Activated CD4-positive, CD25-positive, alpha-beta regulatory T cell treated with anti-CD3 and anti-CD28 coated beads, Interleukin-2, amount 50 U/mL, for 24 hours (primary cell): ENCODE measurements at regions not wholly inside any gene's neighbourhood (a gene's known extent, or its start where the extent isn't known, plus 50 kb on each side); places are given as distances from the start of the nearest gene placed in this dataset.

Experiments used
- ATAC-seq, 2 donors: fragments of 150-1000 bp; cut with Tn5 transposase; one replicate each; pipeline ENCODE4 v1.10.0; 2021; ENCODE audit warnings: mild to moderate bottlenecking in 1 of 2, moderate library complexity in 1 of 2

DNA sequence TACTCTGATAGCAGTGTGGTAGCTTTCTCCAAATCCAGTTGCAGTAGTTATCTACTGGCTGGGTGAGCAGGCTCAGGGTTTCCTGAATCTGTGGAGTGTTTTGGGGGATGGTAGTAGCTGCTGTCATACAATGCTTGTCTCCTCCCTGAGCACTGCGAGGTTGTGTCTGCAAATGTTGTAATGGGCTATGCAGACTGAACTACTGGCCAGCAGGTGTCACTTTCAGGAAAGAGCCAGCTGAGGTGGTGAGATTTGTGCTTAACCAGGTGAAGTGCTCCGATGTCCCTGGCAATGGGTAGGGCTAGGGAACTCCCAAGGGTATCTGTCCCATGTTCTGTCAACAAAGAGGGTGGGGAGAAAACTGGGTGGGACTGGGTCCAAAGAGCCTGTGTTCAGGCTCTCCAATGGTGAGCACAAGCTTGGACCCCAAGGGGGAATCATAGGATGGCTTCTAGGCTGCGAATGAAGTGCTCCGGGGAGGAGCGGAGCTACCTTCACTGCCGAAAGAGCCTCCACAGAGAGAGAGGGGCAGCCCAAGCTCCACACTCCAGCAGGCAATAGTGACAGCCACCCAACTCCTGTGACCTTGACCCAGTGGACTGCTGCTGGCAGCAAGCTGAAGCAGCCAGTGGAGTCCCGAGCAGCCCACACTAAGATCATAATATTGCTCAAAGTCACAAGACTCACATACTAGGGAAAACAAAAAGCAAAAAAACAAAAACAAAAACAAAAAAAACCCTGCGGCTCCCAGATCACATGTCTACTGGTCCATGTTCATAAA, 1324.0 kb upstream of the USP15 start:
- ATAC-seq = no peak

DNA sequence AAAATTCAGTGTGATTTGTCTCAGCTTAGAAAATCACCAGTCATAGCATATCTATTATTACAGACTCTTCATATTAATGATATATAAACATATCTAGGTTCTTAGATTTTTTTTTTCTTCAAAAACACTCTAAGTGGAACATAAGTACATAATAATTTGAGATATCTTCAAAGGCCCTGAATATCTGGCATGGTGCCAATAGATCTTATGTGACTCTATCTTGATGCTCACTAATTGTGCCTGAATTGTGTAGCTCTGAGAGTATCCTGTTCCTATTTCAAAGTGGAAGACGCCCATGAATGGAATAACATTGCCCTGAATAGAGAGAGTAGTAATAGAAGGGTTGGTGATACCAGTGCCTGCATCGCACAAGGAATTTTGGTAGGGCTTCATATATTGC, 1312.7 kb upstream of the USP15 start:
- ATAC-seq = no peak

DNA sequence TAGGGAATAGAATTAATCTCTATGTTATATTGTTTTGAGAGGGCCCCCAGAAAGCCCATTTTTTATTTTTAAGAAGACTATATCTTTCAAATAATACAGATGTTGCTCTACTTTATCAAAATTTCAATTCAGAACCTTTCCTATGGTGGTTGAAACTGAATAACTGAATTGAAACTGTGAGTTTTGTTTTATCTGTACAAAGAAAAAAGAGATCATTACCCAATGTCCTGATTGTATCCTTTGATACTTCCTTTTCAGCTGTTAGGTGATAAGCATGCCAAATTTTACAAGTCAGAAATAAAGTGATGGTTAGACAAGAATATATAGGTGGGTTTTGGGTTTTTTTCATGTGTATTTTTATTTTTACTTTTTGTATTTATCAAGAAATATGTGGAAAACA, 1293.1 kb upstream of the USP15 start:
- no peak for ATAC-seq

DNA sequence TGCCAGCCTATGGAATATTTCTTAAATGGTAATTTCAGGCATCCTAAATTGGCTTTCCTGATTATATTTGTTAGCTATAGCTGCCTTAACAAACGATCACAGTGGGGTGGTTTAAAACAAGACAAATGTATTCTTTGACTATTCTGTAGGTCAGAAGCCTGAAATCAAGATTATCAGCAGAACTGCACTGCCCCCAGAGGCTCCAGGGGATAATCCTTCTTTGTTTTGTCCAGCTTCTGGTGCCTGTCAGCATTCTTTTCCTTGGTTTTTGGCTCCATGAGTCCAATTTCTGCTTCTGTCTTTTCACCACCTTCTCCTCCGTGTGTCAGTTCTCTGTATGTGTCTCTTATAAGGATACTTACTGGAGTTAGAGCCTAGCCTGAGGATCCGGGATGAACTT, 1282.2 kb upstream of the USP15 start:
- no peak for ATAC-seq

DNA sequence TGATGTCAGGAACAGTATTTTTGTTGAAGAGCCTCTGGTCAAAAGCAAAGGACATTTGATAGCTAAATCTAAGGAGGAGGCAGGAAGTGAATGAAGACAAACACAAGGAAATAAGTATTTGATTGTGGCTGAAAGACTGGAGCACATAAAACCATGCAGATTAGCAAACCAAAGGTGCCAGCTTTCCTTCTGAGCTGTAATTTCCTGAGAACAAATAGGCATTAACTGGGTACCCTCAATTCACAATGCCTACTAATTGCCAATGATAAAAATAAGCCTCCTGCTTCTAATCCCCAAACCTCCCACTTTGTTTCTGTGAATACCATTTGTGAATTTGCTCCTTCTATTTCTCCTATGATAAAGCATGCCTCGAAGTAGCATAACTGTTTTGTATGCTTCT, 1279.6 kb upstream of the USP15 start:
- ATAC-seq = no peak

DNA sequence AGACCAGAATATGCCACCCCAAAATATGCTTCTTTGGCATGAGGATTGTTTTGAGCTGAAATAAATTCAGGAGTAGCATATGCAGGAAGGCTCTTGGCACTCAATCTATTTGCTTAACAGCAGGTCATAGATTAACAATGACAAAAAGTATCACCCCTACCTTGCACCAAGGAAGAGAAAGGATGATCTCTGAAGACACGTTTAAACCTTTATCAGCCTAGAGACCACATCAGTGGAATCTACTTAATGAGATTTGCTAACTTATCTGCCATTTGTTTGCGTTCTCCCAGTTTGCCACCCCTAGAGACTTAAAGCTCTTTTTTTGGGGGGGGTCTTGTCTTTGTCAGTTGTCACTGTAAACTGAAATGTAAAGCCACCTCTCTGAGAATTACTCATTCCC, 1278.7 kb upstream of the USP15 start:
- ATAC-seq = no peak

DNA sequence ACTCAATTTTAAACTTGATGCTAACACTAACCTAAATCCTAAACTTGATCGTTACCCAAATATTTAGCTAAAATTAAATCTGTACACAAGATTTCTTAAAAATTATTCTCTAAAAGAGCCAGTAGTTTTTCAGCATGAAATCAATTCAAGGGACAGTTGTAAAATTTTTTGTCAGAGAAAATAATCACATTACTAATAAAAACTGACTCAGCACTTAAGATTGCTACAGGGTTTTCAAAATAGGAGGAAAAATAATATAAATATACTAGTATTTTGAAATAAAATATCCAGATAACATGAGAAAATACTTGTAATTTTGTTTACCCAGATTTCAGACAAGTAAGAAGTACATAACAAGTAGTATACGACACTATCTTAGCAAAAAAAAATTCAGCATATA, 1268.1 kb upstream of the USP15 start:
- ATAC-seq = no peak

DNA sequence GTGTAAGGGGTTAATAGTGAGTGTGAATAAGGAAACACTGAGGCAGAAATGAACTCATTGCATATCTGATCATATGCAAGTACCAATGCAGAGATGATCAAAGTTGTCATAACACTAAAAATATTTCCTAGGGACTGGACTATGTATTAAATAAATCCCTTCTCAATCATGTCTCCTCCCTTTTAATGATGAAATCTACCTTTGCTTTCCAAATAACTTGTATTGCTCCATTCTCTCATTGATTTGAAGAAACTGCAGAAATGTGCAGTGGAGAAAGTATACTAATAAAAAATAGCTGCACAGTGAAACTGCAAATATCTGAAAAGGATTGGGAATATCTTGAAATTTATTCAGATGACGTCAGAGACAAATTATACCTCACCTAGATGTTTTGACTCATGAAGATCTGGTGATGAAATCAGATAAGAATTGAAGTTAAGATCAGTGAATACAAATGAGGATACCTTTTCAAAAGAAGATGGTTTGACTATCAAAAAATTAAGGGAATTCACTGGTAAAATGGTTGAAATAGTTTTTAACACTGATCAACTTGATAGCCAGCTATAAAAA, 1264.9 kb upstream of the USP15 start:
- no peak for ATAC-seq

DNA sequence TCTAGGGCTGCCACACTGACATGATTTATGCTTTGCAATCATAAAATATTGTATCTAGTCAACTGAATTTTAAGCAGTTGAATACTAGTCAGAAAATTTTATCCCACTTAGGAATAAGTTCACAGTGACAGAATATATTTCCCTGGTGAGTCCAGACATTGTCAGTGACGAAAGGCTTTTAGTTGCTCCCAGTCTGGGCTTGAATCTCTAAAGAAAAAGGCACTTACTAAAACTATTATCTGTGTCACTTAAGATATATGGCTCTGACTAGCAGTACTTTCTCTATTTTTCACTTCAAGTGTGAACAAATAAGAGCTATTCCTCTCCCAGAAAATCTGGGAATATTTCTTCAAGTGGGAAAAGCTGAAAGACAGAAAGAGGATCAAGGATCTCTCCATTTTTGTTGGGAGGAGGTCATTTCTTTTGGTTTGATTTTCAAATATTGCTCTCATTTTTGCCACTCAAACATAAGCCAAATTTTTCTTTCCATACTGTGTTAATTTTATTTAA, 1262.3 kb upstream of the USP15 start:
- ATAC-seq = no peak

DNA sequence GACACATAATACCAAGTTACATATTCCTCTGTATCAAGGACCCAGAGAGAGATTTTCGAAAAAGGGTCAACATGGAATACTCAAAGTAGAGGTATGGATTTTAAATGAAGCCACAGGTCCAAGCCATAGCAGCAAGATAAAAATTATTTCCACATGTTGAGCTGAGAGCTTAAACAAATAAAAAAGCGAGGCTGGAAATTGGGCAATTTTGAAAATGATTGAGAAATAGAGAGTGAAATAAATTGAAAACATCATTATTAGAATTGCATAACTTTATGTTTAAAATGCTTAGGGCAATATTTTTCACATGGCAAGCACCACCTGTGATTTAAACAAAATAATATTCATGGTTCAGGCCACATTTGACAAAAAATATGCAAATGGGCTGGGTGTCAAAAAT, 1251.0 kb upstream of the USP15 start:
- ATAC-seq = no peak

DNA sequence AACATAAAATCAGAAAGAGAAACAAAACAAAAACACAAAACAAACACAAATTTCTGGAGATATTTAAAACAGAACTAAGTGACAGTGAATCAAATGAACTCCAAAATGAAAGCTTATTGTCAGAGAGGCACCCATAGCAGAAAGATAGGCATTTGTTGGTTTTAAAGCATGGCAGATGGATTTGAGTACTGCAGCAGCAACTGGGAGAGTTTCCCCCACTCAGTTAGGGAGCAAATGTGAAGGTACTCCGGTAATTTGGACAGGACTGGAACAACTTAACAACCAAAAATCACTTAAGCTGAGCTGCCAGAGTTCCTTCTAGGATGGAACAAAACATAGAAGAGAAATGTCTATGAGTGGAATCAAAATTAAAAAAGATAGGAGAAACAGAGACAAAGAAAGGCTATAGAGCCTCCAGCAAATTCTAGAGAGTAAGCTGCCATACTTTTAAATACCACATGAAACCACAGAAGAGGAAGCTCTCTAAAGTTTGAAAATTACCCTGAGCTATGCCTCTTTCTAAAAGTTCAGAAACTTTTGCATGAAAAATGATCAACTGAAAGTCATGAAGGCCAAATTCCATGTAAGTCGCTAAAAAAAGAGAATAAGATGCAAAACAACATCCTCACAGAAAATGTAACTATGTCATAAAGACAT, 1248.3 kb upstream of the USP15 start:
- no peak for ATAC-seq

DNA sequence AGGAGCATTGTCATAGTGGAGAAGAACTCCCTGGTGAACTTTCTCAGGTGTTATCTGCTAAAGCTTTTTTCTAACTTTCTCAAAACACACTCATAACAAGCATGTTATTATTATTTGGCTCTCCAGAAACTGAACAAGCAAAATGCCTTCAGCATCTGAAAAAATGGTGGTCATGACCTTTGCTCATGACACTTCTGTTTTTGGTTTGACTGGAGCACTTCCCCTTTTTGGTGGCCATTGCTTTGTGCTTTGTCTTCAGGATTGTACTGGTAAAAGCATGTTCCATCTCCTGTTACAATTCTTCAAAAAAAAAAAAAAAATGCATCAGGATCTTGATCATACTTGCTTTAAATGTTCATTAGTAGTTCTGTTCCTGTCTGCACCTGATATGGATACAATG, 1241.6 kb upstream of the USP15 start:
- ATAC-seq = no peak

DNA sequence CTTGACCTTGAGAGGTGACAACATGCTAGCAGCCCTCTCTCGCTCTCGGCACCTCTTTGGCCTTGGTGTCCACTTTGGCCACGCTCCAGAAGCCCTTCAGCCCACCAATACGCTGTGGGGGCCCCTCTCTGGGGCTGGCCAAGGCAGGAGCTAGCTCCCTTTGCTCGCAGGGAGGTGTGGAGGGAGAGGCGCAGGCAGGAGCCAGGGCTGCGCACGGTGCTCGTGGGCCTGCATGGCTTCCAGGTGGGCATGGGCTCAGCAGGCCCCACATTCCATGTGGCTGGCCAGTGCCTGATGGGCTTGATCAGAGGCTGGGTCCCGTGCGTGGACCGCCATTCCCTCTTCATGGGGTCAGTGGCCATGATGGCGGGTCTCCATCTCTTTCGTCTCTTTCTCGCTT, 1237.0 kb upstream of the USP15 start:
- ATAC-seq = no peak

DNA sequence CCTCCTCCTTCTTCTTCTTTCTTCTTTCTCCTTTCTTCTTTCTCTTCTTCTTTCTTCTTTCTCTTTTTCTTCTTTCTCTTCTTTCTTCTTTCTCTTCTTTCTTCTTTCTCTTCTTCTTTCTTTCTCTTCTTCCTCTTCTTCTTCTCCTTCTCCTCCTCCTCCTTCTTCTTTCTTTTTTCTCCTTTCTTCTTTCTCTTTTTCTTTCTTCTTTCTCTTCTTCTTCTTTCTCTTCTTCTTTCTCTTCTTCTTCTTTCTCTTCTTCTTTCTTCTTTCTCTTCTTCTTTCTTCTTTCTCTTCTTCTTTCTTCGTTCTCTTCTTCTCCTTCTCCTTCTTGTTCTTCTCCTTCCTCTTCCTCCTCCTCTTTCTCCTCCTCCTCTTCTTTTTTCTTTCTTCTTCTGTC, 1230.7 kb upstream of the USP15 start:
- ATAC-seq = no peak

DNA sequence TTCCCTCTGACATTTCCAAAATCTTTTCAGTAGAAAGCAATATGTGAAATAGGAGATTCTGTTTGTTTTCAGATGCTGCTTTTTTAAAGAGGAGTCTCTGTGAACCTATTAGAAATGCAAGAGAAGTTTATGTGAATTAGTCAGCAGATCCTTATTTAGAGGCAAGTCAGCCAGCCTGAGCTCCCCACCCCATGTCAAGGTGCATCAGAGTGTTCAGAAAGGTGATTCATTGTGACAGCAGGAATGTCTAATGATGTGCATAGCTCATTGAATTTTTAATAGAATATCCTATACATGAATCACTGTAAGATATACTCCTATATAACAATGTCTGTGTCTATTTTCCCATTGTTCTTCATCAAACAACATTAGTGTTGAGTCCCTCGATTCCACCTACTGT, 1222.4 kb upstream of the USP15 start:
- no peak for ATAC-seq

DNA sequence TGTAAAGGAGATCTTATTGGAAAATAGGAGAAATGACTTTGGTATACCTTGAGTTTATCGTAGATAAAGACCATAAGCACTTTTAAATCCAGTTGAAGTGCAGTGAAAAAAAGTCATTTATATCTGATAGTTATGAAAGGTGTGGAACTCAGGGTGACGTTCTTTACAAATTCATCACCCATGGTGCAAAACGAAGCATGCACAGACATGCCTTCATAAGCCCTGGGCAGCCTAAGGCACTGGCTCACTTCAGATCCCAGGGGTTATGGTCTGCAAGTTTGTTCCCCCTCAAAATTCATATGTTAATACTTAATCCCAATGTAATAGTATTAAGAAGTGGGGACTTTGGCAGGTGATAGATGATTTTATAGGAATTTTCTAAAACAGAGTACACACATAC, 1216.4 kb upstream of the USP15 start:
- ATAC-seq = no peak

DNA sequence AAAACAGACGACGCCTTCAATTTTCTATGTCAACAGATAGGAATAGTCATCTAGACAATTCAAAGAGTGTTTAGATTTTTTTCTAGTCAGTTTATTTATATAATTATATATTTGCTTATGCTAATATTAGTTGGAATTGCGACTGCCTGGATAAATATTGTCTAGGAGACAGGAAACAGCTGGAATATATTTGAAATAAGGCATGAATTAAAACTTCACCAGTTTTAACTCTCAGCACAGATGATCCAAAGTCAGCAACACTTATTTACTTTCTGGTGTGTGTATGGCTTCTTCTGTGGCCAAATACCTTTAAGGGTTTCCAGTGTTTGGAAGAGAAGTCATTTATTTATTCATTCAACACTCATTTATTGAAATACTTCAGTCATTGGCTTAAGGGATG, 1215.4 kb upstream of the USP15 start:
- no peak for ATAC-seq

DNA sequence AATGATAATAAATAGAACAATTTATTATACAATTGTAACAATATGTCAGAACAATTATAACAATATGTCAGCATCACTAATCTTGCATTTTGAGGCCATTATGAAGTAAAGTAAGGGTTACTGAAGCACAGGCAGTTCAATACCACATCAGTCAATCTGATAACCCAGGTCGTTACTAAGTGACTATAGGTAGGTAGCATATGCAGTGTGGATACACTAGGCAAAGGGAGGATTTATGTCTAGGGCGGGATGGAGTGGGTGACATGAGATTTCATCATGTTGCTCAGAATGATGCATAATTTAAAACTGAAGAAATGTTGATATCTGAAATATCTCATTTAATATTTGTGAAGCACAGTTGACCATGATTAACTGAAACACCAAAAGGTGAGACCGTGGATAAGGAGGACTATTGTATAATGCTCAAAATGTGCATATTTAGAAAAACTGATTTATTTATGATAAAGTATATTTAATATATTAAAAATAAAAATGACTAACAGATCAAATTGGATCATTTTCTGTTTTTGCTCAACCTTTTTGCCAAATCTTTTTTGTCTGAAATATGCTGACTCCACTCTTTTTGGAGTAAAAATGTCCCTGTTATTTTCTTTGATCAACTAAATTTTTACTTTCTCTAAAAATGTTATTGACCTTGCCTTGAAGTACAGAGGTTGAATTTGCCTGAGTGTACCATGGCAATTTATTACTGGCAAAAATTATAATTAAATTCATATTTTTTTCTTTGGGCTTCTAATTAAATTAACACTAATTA, 1189.4 kb upstream of the USP15 start:
- ATAC-seq = no peak

DNA sequence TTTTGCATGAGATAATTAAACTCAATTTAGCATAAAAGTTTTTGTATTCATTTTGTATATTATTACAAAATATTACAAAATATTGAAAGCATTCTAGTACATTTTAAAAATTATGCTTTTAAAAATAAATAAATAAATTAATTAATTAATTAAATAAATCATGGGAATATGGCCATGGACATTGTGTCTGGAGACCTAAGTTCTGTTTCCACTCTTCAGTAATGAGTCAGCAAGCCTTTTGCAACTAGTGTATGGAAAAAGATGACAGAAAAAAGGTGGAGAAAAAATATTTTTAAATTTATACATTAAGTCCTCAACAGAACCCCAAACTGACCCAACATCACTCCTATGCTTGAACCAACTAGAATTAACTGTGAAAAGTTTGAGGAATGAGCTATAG, 1187.5 kb upstream of the USP15 start:
- no peak for ATAC-seq

DNA sequence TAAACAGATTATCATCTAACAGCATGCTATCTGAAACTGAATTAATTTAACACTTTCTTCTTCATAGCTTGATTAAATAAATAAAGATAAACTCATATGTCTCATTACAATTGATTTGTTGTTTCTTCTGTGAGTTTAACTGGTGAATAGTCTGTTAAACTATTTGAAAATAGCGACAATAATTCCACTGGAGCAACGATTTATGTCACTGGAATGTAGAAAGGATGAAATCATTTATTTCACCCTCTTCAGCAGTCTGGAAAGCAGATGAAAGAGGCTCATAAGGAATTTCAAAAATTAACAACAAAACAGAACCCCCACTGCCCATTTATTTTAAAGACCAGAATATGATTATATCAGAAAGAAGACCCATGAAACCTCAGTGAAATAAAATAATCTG, 1165.1 kb upstream of the USP15 start:
- no peak for ATAC-seq

DNA sequence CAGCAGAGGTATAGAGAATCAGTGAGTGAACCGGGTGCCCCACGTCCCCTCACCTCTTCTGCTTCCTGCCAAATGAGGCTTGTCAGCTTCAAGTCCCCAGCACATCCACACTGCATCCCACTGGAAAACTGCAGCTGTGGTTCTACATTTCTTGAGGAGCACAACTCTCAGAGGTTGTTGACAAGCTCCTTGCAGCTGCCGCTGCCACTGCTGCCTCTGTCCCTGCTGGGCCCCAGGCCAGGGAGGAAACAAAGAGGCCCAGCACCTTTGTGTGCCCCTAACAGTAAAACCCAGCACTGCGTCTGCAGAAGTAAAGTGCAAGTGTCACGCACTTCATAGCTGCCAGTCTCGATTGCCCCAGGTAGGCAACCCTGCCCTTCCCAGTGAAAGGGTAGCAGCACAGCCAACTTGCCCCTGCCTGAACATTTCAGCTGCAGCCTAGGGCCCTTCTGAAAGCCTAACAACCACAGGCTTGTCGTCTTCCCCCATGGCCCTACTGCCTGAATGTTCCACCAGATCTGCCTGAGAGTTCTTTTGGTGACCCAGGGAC, 1162.1 kb upstream of the USP15 start:
- no peak for ATAC-seq

DNA sequence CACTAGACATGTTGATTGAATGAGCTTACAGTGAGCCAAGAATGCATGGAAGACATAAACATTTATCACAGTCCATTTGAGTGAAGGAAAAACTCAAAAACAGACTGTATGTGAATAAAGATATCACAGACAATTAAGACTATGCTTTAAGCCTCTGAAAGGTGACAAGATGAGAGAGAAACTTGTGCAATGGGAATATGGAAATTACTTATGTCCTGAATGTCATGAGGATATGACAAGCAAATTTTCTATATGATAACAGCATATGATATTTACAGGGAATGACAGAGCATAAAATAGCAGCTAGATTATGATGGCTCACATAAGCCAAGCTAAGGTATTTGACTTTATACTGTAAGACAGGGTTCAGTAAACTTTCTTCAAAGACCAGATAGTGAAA, 1153.1 kb upstream of the USP15 start:
- no peak for ATAC-seq

DNA sequence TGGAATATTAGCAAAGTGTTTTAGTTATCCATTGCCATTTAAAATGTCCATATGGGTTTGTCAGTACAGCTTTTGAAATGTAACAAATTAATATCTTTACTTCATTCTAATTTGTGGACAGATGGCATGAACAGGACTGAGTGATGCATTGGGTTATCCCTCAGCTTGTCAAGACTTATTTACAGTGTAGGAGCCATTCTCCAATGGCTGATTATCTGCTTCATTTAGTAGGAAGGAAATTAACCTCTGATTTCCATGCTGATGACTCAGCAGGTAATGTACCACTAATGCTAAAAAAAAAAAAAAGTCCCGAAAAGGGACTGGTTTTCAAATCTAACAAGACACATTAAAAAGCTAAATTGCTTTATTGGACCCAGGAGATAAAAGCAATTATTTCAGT, 1149.0 kb upstream of the USP15 start:
- no peak for ATAC-seq
